Kidney (tissue), 13 donors: ENCODE measurements at regions not wholly inside any gene's neighbourhood (a gene's known extent, or its start where the extent isn't known, plus 50 kb on each side); places are given as distances from the start of the nearest gene placed in this dataset.

Source experiments
- DNase-seq, 5 donors: peaks; one replicate each; pipeline ENCODE4 v3.0.0-alpha.2; 2013 to 2020
- FAIRE-seq: peaks from 2 replicates; lab custom pipeline; 2012; peaks lifted over from hg19 to GRCh38; lab: Jason Lieb, UNC
- H3K27ac ChIP-seq, 2 donors: one replicate each; pipeline ENCODE4 v1.7.0; 2013; ENCODE audit warnings: low read depth in 2 of 2, low read length in 2 of 2, inconsistent platforms in 1 of 2
- H3K27me3 ChIP-seq: one replicate; pipeline ENCODE4 v1.7.1; 2013; ENCODE audit warnings: low read length, inconsistent platforms; ENCODE audit not compliant: control insufficient read depth, insufficient read depth
- H3K36me3 ChIP-seq, 3 donors: one replicate each; pipeline versions ENCODE4 v1.7.0 to v1.7.1; 2013; ENCODE audit warnings: low read length in 3 of 3, control low read depth in 1 of 3, inconsistent platforms in 1 of 3; ENCODE audit not compliant: insufficient read depth in 3 of 3, control insufficient read depth in 2 of 3
- H3K4me1 ChIP-seq, 3 donors: one replicate each; pipeline versions ENCODE4 v1.7.0 to v1.7.1; 2013; ENCODE audit warnings: low read length in 3 of 3, inconsistent platforms in 1 of 3, low read depth in 1 of 3; ENCODE audit not compliant: control insufficient read depth in 2 of 3, insufficient read depth in 2 of 3
- H3K4me3 ChIP-seq, 3 donors: one replicate each; pipeline versions ENCODE4 v1.7.0 to v1.8.1; 2013; ENCODE audit warnings: low read length in 3 of 3, control low read depth in 1 of 3, inconsistent platforms in 1 of 3
- H3K9ac ChIP-seq, 3 donors: one replicate each; pipeline versions ENCODE4 v1.7.0 to v1.7.1; 2013; ENCODE audit warnings: low read length in 3 of 3, control low read depth in 1 of 3, inconsistent platforms in 1 of 3
- H3K9me3 ChIP-seq, 3 donors: one replicate each; pipeline versions ENCODE4 v1.7.0 to v1.7.1; 2013; ENCODE audit warnings: low read length in 3 of 3, control low read depth in 1 of 3, inconsistent platforms in 1 of 3; ENCODE audit not compliant: control insufficient read depth in 2 of 3, insufficient read depth in 1 of 3
- CTCF ChIP-seq: IDR thresholded peaks from 3 replicates; pipeline ENCODE4 v1.5.1; 2012; ENCODE audit warnings: mild to moderate bottlenecking, moderate library complexity, borderline replicate concordance; ENCODE audit not compliant: insufficient read depth; ENCODE audit errors: extremely low read depth
- intact Hi-C: fragments of 100-400 bp; cut with DNase I; formaldehyde crosslinking; loops from one replicate; pipeline ENCODE4 v1.11.1; 2022
- donor health status: control.
- donor health status: control.
- donor health status: control.
- donor health status: control.
- donor health status: control.
- donor health status: DM: yes; HTN: yes; CAD: no.
- donor health status: Normal renal cell carcinoma (clear cell type).

GRCh38 chr13:78325585-78325984, 277.8 kb downstream of the POU4F1 start:
- TF ChIP-seq CTCF = no peak
- DNase-seq = no peak
- H3K4me1 ChIP-seq = no peaks in the 10 kb centered on the region
- intact Hi-C loops = no loop called here
- no peak overlapping the region for H3K4me3 ChIP-seq
- H3K36me3 ChIP-seq = no peaks in the 10 kb centered on the region
- no peak overlapping the region for H3K9ac ChIP-seq
- H3K27ac ChIP-seq = no peak overlapping the region
- no peaks in the 10 kb centered on the region for H3K9me3 ChIP-seq
- H3K27me3 ChIP-seq = no peaks in the 10 kb centered on the region
- no peak for FAIRE-seq

- H3K9me3 ChIP-seq = no peaks in the 10 kb centered on the region
- H3K4me3 ChIP-seq = no peak overlapping the region
- no peak for TF ChIP-seq CTCF
- H3K27me3 ChIP-seq = no peaks in the 10 kb centered on the region
- H3K27ac ChIP-seq = no peak overlapping the region
- H3K4me1 ChIP-seq = no peaks in the 10 kb centered on the region
- DNase-seq = no peak
- H3K9ac ChIP-seq = no peak overlapping the region
- intact Hi-C loops = no loop called here
- no peak for FAIRE-seq
- H3K36me3 ChIP-seq = no peaks in the 10 kb centered on the region
Measured at GRCh38 chr13:78323848-78324247, 279.5 kb downstream of the POU4F1 start.

GRCh38 chr13:78323040-78323439, 280.3 kb downstream of the POU4F1 start:
- Histone ChIP-seq H3K4me1 (no peaks in the 10 kb centered on the region), H3K27me3 (no peaks in the 10 kb centered on the region), H3K36me3 (no peaks in the 10 kb centered on the region), H3K4me3 (no peak overlapping the region), H3K9me3 (no peaks in the 10 kb centered on the region), H3K9ac (no peak overlapping the region), H3K27ac (no peak overlapping the region)
- TF ChIP-seq CTCF = no peak
- intact Hi-C loops = no loop called here
- DNase-seq (no peak), FAIRE-seq (no peak)

- no peak for DNase-seq
- intact Hi-C loops = no loop called here
- no peaks in the 10 kb centered on the region for H3K9me3 ChIP-seq
- H3K27ac ChIP-seq = no peak overlapping the region
- H3K36me3 ChIP-seq = no peaks in the 10 kb centered on the region
- no peak for TF ChIP-seq CTCF
- no peak overlapping the region for H3K9ac ChIP-seq
- no peak for FAIRE-seq
- H3K4me3 ChIP-seq = no peak overlapping the region
- H3K27me3 ChIP-seq = no peaks in the 10 kb centered on the region
- H3K4me1 ChIP-seq = no peaks in the 10 kb centered on the region
Measured at GRCh38 chr13:78319101-78319627, 284.2 kb downstream of the POU4F1 start.
